PC-3 (cell line): ENCODE measurements at regions not wholly inside any gene's neighbourhood (a gene's known extent, or its start where the extent isn't known, plus 50 kb on each side); places are given as distances from the start of the nearest gene placed in this dataset.

Experiments
- CTCF ChIP-seq: fragments of 300-600 bp; sonication (generic); conservative IDR thresholded peaks from 2 replicates; pipeline ENCODE4 v1.5.1; 2017; ENCODE audit warnings: antibody characterized with exemption, low read depth, mild to moderate bottlenecking, low read length
- EZH2phosphoT487 ChIP-seq: fragments of 300-600 bp; sonication (generic); IDR thresholded peaks from 2 replicates; pipeline ENCODE4 v1.6.1; 2018; ENCODE audit warnings: mild to moderate bottlenecking, antibody characterized with exemption, low read length, borderline replicate concordance

DNA sequence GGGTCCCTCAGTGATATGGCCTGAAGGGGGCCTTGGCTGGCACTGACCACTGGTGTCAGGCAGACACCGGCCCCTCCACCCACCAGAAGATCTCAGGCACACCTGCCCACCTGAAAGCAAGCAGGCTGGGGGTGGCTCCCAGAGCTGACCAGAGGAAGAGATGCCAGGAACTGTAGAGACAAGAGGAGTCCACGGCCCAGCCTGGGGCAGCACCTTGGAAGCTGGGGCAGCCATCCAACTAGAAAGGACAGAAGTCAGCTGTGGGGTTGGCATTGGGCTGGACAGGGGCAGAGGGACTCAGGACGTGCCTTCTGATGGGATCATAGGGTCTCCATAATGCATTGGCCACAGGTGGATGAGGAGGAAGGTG, 144.3 kb downstream of the ZNF248 start:
- TF ChIP-seq CTCF (no peak), EZH2phosphoT487 (no peak)
